OCI-LY3 (cell line): ENCODE measurements at regions not wholly inside any gene's neighbourhood (a gene's known extent, or its start where the extent isn't known, plus 50 kb on each side); places are given as distances from the start of the nearest gene placed in this dataset.

Experiments used
- H2AFZ ChIP-seq: fragments of 200-600, 300-600 bp; shearing (Covaris generic); 2 replicates; pipeline ENCODE4 v1.6.0; 2014; ENCODE audit warnings: antibody characterized with exemption, low read depth, low read length
- H3K27ac ChIP-seq: fragments of 200-600, 300-600 bp; sonication (generic); 2 replicates; pipeline ENCODE4 v1.5.1; 2014; ENCODE audit warnings: mild to moderate bottlenecking, low read length, moderate library complexity, mixed read lengths
- H3K27me3 ChIP-seq: fragments of 200-600, 300-600 bp; sonication (generic); 2 replicates; pipeline ENCODE4 v1.6.1; 2014; ENCODE audit warnings: low read depth, low read length, mixed read lengths
- H3K36me3 ChIP-seq: fragments of 200-600, 300-600 bp; sonication (generic); replicated peaks from 2 replicates; pipeline ENCODE3; 2014; ENCODE audit warnings: low read depth, low read length, mixed read lengths
- H3K4me1 ChIP-seq: fragments of 300-600, 200-600 bp; sonication (generic); 2 replicates; pipeline ENCODE4 v1.6.1; 2014; ENCODE audit warnings: low read length, mixed read lengths
- H3K4me2 ChIP-seq: fragments of 200-600, 300-600 bp; sonication (generic); 2 replicates; pipeline ENCODE4 v1.6.1; 2014; ENCODE audit warnings: low read length, mixed read lengths
- H3K4me3 ChIP-seq: fragments of 300-600, 200-600 bp; sonication (generic); 2 replicates; pipeline ENCODE4 v1.5.1; 2014; ENCODE audit warnings: antibody characterized with exemption, mild to moderate bottlenecking, low read length, moderate library complexity
- H3K79me2 ChIP-seq: fragments of 300-600, 200-600 bp; shearing (Covaris generic); 2 replicates; pipeline ENCODE4 v1.6.1; 2014; ENCODE audit warnings: mild to moderate bottlenecking, low read length, mixed read lengths
- H3K9ac ChIP-seq: fragments of 300-600, 200-600 bp; shearing (Covaris generic); 2 replicates; pipeline ENCODE4 v1.6.0; 2014; ENCODE audit warnings: mild to moderate bottlenecking, low read length, moderate library complexity
- H3K9me3 ChIP-seq: fragments of 200-600, 300-600 bp; shearing (Covaris generic); 2 replicates; pipeline ENCODE4 v1.6.1; 2014; ENCODE audit warnings: low read length, mixed read lengths; ENCODE audit not compliant: insufficient read depth
- H4K20me1 ChIP-seq: fragments of 200-600, 300-600 bp; sonication (generic); 2 replicates; pipeline ENCODE4 v1.6.1; 2016; ENCODE audit warnings: low read length, mixed read lengths; ENCODE audit not compliant: insufficient read depth
- EZH2phosphoT487 ChIP-seq: fragments of 200-600 bp; shearing (Covaris generic); IDR thresholded peaks from 2 replicates; pipeline ENCODE4 v1.6.1; 2018; ENCODE audit warnings: antibody characterized with exemption, mixed run types, low read depth
- TF ChIP-seq, protein P1 (sequence below): fragments of 200-600, 300-600 bp; sonication (generic); IDR thresholded peaks from 2 replicates; pipeline ENCODE4 v1.5.1; 2014; ENCODE audit warnings: antibody characterized with exemption, low read length, low read depth

DNA sequence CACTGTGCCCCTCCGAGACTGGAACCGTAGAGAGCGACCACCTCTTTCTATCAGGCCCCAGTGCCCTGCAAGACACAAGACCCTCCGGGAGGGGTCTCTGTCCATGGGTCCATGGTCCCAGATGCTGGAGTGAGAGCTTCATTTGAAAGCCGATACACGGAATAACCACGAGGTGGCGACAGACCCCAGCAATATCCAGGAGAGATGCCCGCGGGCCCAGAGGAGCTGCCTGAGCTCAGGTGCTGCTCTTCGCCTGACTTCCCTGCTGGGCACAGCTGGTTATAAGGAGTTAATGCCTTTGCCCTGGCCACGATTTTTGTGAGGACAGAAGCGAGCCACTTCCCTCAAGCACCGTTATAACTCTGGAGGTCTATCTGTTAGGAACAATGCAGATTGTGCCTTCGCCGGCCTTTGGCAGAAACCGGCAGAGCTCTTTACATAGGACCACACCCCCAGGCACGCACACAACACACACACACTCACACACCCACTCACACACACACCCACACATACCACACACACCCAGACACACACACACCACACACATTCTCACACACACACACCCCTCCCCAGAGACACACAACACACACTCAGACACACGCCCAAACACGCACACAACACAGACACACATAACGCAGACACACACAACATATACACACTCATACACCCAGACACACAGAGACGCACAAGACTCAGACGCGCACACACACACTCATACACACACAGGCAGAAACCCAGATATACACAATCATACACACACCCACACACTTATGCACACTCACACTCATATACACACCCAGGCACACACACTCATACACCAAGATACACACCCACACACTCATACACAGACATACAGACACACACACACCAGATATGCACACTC lies 436.4 kb downstream of the SOX9 start:
- Histone ChIP-seq H3K79me2 (no peaks in the 10 kb centered on the region), H3K4me3 (no peak overlapping the region), H3K27ac (no peak overlapping the region), H3K4me1 (no peaks in the 10 kb centered on the region), H3K4me2 (no peak overlapping the region), H4K20me1 (no peaks in the 10 kb centered on the region), H3K9ac (no peak overlapping the region), H3K9me3 (no peaks in the 10 kb centered on the region), H3K36me3 (no peaks in the 10 kb centered on the region), H3K27me3 (peaks cover 3% of the 10 kb centered on the region; the same call in 1 of the 2 replicates), H2AFZ (0 out of 2 replicates have a peak overlapping the region, but pooled peaks have one; percentile 83)
- TF ChIP-seq, protein P1, sequence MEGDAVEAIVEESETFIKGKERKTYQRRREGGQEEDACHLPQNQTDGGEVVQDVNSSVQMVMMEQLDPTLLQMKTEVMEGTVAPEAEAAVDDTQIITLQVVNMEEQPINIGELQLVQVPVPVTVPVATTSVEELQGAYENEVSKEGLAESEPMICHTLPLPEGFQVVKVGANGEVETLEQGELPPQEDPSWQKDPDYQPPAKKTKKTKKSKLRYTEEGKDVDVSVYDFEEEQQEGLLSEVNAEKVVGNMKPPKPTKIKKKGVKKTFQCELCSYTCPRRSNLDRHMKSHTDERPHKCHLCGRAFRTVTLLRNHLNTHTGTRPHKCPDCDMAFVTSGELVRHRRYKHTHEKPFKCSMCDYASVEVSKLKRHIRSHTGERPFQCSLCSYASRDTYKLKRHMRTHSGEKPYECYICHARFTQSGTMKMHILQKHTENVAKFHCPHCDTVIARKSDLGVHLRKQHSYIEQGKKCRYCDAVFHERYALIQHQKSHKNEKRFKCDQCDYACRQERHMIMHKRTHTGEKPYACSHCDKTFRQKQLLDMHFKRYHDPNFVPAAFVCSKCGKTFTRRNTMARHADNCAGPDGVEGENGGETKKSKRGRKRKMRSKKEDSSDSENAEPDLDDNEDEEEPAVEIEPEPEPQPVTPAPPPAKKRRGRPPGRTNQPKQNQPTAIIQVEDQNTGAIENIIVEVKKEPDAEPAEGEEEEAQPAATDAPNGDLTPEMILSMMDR = peak; percentile 82
- no peak for TF ChIP-seq EZH2phosphoT487

DNA sequence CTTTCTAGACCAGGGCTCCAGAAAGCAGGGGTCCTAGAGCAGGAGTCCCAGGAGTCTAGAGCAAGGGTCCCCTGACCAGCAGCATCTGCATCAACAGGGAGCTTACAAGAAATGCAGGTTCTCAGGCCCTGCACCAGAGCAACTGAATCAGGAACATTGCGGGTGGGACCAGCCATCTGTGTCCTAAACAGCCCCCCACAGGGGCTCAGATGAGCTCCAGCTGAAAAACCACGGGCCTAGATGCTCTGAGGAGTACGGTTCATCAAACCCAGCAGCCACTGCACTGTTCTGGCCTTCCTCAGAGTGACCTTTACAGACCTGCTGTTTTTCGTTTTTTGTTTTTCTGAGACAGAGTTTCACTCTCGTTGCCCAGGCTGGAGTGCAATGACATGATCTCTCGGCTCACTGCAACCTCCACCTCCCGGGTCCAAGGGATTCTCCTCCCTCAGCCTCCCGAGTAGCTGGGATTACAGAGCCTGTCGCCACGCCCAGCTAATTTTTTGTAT lies 438.2 kb downstream of the SOX9 start:
- TF ChIP-seq, protein P1 = no peak
- TF ChIP-seq EZH2phosphoT487 = no peak
- Histone ChIP-seq H3K36me3 (no peaks in the 10 kb centered on the region), H3K4me1 (no peaks in the 10 kb centered on the region), H3K9ac (no peak overlapping the region), H3K9me3 (no peaks in the 10 kb centered on the region), H3K27me3 (peaks cover 3% of the 10 kb centered on the region; the same call in 1 of the 2 replicates), H2AFZ (no peak overlapping the region), H3K4me2 (no peak overlapping the region), H3K27ac (no peak overlapping the region), H4K20me1 (no peaks in the 10 kb centered on the region), H3K79me2 (no peaks in the 10 kb centered on the region), H3K4me3 (no peak overlapping the region)

DNA sequence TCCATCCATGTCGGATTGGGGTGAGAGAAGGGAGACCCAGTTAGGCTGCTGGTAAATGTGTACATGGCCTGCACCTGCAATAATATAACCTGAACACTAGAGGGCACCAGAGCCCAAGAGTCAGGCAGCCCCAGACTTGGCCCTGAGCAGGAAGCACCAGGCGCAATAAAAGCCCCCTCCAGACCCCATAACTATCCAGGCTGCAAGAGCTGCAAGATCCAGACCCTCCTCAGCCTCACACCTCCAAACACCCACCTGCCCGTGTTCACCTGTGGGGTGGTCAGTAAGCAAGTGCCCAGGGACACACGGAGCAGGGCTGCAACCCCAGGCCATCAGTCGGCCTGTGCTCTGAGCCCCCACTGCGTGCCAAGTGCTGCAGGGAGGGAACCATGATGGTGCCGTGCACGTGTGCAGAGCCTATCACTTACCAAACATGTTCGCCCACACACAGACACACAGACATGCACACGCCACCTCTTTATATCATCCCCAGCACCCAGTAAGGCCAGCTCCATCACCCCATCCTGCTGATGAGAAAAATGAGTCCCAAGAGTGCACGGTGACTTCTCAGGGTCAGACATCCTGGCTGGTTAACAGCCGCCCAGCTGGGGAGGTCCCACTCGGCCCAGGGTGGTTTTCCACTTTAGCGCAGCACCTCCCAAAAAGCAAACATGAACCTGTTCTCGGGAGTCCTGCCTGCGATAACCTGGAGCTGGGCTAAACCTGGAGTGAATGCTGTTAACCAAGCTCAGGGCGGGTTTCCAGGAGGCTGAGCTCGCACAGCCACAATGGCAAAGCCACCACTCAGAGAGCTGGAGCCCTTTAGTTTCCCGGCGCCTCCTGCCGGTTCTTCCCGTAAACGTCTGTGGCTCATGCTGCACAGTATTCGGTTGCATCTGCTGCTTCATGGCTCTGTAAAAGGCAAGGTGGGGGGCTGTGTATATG lies 439.8 kb downstream of the SOX9 start:
- H3K4me3 ChIP-seq = no peak overlapping the region
- H2AFZ ChIP-seq = no peak overlapping the region
- no peak overlapping the region for H3K9ac ChIP-seq
- H3K4me1 ChIP-seq = no peaks in the 10 kb centered on the region
- no peaks in the 10 kb centered on the region for H3K79me2 ChIP-seq
- no peaks in the 10 kb centered on the region for H4K20me1 ChIP-seq
- no peaks in the 10 kb centered on the region for H3K9me3 ChIP-seq
- no peaks in the 10 kb centered on the region for H3K36me3 ChIP-seq
- H3K27ac ChIP-seq = no peak overlapping the region
- no peak overlapping the region for H3K4me2 ChIP-seq
- H3K27me3 ChIP-seq = no peaks in the 10 kb centered on the region
- no peak for TF ChIP-seq EZH2phosphoT487
- TF ChIP-seq, protein P1 = peak; percentile 78
